GM21515 (cell line): ENCODE measurements at regions not wholly inside any gene's neighbourhood (a gene's known extent, or its start where the extent isn't known, plus 50 kb on each side); places are given as distances from the start of the nearest gene placed in this dataset.

Experiments used
- ATAC-seq: cut with Tn5 transposase; IDR thresholded peaks from one replicate; pipeline ENCODE4 v1.9.1; 2021; ENCODE audit not compliant: unreplicated experiment

DNA sequence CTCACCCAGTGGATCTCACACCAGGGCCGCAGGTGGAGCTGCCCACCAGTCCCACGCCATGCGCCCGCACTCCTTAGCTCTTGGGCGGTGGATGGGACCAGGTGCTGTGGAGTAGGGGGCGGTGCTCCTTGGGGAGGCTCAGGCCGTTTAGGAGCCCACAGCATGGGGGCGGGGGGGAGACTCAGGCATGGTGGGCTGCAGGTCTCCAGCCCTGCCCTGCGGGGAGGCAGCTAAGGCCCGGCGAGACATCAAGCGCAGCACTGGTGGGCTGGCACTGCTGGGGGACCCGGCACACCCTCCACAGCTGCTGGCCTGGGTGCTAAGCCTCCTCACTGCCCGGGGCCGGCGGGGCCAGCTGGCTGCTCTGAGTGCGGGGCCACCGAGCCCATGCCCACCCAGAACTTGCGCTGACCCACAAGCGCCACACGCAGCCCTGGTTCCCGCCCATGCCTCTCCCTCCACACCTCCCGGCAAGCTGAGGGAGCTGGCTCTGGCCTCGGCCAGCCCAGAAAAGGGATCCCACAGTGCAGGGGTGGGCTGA lies 312.9 kb upstream of the GIMD1 start:
- no peak for ATAC-seq

DNA sequence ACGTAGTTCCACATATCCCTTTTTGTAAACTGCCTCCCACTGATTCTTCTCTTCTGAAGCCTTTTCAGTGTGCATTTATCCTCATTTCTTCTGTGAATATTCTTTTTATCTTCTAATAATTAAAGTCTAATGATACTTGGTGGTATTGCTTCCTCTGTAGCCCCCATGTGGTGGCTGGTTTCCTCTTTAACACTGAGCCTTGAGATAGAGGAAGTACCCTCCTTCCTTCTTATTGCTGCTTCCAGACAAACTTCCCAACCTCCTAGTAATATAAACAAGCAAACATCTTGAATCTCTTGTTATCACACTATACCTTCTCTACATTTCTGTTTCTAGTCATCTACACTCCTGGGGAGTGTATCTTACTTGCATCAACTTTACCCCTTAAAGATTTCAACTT lies 310.5 kb upstream of the GIMD1 start:
- ATAC-seq = no peak

DNA sequence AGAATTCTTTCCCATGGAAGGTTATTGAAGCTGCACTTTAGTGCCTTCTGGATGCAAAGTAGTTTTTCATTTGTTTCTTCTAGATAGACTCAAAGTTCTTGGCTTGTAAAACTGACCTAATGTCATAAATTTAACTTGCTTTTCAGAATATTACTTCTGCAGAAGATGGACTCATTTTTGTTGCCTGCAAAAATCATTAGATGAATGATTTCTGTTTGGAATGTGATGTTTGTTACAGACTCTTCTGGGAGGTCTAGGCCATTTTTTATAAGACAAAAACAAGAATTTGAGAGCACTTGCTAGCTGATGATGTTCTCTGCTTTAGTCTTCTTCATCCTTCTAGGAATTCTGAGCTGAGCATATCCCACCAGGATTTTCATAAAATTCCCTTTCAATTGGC lies 308.6 kb upstream of the GIMD1 start:
- no peak for ATAC-seq

DNA sequence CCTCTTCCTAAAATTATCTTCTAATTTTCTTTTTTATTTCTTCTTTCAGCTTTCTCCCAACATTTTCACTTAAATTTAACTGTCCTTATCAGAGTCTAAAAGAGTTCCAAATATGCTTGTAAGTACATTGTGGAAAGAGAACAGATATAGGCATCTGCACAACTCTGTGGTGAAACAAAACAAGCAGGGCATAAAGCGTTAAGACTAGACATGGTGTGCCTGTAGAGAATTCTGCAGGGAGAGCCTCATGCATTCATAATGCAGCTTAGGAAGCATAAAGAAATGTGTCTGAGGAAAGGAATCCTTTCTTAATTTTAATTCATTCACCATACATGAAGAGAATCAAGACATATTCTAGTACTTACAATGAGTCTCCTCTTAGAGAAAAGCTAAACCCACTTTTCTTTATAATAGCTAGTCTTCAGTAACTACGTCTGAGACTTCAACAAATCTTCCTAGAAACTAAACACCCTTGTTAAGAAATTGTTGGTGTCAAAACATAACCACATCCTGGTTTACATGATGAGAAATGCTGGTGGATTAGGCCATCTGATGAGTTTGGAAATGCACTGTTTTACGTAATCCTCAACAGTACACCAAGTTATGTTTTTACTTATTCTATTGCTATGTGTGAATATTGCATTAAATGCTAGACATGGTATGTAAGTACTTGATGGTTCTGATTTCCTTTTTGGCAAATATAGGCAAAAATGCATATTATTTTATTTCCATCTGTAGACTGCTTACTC lies 307.8 kb upstream of the GIMD1 start:
- ATAC-seq = no peak

DNA sequence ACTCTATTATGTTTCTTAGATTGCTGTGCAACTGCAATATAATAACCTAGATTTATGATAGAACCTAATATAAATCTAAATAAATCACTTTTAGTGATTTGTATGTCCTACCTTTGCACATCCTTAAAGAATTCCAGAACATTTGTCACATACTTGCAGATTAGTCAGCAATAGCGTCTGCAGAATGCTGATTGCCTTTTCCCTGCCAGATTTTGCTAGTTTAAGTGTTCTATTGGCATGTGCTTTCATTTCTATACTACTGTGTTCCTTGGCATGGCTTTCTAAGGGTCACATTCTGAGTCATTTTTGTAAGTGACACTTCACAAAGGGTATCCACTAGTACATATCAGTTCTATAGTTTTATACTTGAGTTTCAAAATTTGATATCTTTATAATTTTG lies 303.1 kb upstream of the GIMD1 start:
- no peak for ATAC-seq

DNA sequence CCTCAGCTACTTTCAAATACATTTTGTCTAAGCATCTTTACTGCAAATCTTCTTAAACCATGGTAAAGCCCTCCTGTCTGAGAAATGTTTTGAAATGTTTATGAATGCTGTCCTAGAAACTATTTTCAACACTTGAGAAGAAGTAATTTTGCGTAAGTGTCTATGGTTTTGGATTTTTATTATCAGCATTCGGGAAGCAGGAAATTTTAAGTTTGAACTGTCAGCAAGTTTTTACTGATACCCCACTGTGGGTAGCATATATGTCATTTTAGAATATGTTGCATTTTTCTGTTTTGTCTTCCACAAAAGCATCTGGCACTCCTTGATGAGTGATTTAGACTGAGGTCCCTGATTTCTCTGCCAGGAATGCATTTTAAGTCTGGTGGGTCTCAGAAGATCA lies 302.4 kb upstream of the GIMD1 start:
- ATAC-seq = no peak

DNA sequence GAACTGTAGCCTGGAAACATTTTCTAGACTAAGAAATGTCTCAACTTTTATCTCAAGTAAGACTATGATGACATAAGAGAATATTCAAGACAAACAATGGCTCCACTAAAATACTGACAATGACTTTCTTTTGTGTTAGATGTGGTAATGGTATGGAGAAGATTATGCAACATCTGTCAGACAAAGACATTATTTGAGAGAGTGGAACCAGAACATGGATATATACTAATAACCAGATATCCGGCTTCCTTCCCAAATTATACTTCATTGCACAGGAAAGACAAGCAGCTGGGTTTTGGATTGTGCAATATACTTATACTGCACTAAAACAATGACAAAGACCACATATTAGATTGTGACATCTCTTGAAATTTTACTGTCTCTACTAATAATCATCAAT lies 290.8 kb upstream of the GIMD1 start:
- no peak for ATAC-seq

DNA sequence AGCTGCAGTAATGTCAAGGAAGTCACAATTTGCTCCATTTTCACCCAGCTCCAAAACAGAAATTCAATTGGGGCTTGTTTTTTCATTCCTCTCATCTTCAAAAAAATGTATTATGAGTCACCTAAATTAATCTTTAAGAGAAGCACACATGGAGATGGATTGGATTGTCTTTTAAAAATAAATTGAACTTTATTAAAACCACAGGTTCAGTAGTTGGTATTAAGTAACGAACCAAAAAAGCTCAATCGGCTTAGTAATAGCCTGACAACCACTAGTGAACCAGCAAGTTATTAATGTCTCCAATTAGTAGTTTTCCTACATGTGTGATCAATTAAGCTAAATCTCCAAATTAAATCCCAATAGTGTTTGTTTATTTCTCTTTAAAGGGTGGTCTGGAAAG lies 283.5 kb upstream of the GIMD1 start:
- ATAC-seq = no peak

DNA sequence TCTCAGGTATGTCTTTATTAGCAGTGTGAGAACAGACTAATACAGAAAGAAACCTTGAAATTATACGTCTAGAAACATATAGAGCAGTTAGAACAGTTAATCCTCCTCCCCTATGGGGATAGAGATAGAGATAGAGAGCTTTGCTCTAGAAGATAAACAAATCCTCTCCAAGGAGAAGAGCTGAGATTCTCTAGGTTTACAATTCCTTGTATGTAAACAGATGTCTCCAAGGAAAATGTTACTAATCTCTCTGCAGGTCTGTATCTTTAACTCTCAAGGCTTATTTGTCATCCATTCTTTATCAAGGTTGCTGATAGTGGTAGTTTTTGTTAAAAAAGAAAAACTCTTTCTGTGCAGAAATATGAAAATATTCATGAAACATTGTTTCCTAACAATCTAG lies 282.1 kb upstream of the GIMD1 start:
- ATAC-seq = no peak

DNA sequence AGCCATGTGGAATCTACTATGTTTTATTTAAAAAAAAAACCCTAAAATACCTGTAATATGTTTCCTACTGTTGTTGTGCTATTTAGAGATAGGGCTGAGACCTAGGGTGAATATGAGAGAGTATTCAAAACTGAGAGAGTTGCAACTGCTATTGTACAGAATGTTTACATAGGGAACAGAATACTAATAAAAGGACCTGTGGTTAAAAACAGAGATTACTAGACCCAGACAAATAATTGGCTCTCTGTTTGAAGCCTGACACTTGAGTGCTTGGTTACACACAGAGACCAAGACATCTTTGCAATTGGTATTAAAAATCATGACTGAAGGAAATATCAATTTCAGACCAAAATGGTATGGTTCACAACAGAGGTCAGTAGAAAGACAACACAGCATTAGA lies 278.9 kb upstream of the GIMD1 start:
- no peak for ATAC-seq

DNA sequence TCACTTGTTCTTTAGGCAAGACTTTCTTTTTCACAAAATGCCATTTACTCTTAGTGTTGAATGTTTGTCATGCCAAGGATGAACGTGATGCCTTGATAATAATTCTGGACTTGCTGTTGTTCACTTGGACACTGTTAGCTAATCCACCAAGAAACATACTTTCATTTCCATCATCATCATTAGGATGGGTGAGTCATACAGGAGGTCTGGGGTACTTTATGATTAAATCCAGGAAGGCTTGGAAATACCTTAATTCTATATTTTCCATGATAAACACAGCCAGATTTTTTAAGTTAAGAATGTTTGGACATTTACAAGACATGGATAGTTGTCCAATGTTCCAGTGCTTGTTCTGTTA lies 260.7 kb upstream of the GIMD1 start:
- no peak for ATAC-seq

DNA sequence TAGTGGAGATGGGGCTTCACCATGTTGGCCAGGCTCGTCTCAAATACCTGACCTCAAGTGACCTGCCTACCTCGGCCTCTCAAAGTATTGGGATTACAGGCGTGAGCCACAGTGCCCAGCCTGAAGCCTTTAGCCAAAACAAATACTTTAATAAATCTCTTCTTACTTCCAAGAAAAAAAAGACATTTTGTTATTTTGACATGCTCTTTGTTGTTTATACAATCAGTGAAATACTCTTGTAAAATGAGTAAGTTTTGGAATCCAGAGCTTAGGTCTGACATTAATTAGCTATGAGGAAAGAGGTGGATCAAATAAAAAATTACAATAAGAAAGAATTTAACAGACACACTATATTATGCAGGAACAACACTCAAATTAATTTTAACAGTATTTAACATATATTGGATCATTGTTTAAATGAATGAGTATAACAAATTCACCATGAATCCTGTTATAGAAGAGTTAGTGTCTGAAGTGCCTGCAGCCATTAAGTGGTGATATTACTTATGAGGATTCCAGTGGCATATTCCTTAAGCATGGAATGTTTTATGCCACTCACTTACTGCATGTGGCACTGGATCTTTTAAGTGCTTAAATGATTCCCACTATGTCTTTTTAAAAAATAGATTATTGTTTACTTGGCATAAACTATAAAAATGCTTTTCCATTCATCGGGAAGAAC lies 260.1 kb upstream of the GIMD1 start:
- no peak for ATAC-seq

DNA sequence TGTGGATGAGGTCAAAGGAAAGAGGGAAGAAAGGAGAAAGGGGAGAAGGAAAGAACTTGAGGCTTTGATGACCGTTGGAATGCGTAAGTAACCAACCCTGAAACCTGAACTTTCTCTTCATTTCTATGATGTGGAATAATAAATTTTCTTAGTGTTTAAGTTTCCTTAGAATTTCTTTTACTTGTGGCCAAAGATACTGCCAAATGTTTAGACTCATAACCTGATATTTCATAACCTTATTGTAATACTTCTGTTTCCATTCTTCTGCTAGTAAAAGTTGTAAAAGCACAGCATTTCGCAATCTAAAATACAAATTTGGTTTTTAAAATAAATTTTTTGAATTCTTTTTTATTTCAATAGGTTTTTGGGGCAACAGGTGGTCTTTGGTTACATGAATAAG lies 258.5 kb upstream of the GIMD1 start:
- ATAC-seq = no peak

DNA sequence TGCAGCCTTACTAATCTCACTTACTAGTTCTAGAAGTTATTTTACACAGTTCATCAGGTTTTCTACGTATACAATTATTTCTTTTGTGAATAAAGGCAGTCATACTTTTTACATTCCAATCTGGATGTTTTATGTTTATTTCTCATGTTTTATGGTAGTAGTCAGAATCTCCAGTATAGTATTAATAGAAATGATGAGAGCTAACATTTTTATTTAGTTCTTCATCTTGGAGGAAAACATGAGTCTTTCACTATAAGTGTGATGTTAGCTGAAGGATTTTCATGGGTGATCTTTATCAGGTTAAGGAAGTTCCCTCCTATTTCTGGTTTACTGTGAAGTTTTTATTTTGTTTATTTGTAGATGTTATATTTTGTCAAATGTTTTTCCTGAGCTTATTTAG lies 256.1 kb upstream of the GIMD1 start:
- ATAC-seq = no peak

DNA sequence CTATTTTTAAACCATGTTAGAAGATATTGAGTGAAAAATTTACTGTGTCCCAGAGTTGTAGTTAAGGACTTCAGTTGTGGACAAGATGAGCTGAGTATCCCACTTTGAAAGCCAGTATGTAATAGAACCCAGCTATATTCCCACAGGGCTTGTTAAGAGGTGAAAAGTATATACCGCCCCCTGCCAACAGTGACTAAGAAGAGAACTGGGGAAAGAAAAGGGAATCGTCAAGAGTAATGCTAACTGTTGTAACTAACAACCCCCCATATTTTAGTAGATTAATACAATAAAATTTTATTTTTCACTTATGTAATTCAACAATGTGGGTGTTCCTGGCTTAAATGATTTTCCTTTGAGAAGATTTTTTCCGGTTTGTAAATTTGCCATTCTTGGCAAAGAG lies 250.4 kb upstream of the GIMD1 start:
- ATAC-seq = no peak

DNA sequence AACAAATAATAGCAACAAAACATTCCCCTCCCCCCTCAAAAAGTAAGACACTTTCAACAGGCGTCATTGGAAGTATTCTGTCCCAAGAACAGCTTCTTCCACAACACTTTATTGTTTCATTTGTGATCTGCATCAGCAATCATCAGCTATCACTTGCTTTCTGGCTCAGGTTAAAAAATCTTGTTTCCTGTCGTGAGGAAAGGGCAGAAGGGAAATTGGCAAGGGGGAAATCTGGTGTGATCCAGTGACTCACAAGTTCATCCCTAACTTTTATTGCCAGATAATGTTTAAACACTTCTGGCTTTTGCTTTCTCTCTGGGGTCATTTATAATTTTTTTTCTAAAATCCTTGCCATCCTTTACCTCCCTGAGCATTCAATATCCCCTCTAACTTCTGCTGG lies 247.4 kb upstream of the GIMD1 start:
- ATAC-seq = no peak

DNA sequence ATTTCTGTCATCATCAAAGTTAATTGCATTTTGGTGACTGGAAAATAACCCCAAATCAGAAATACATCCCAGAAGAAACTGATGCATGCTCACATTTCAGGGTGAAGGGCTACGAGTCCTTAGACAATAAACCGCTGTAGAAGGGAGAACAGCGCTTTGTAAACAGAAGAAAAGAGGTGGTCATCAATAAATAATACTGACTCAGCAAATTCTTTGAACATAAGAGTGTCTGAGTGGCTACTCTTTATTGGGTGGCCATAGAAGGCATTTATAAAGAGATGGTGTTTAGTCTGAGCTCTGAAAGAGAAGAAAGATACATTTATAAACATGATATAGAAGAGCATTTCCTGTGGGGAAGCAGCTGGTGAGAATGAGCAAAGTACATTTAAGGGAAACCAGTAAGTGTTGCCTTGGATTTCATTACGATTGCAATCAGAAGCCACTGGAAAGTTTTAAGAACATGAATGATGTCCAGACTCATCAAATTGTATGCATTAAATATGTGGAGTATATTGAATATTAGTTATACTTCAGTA lies 246.9 kb upstream of the GIMD1 start:
- no peak for ATAC-seq

DNA sequence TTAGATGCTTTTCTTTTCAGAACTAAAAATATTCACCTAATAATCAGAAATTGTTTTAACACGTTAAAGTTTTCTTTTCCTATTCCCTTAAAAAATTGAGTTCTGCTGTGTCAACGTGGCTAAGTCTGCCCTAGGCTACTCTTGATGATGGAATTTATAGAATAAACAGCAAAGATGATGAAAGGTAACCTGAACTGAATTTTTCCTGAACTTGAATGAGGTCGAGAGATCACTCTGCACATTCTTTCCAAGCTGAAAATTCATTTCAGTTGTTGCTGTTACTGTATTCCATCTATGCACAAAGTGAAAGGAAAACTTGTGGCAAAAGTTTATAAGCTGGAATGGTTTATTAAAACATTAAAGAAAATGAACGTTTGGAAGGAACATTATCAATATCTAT lies 245.9 kb upstream of the GIMD1 start:
- no peak for ATAC-seq

DNA sequence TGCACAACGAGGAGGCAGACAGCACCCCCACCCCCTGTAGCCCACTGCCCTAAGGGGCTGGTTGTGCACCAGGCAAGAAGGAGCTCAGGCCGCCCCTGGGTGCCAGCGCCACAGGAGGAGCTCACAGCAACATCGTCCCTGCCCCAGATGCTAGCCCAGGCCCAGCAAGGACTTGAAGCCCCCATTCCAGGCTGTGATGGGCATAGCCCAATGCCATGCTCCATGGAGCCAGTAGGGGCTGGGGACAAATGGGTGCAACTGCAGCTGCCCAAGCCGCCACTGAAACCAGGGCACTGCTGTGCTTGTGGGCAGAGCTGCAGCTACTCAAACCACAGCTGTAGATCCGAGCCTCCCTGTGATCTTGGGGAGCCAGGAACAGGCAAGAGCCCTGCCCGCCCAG lies 241.3 kb upstream of the GIMD1 start:
- ATAC-seq = no peak

DNA sequence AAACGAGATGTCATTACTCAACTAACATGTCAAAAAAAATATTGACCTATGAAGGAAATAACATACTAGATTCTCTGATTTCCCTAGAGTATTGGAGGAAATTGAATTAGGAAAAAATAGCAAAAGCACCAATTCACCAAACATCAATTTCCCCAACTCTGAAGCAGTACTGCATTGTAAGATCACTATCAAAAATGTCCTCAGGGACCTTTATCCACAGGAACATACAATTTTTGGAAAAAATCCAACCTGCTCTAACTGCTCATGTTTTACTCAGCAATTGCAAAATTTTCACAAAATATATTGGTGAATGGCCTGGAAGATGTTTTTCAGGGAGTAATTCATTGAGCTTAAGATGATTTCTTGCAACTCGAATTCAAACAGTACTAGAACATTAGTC lies 239.0 kb upstream of the GIMD1 start:
- ATAC-seq = no peak

DNA sequence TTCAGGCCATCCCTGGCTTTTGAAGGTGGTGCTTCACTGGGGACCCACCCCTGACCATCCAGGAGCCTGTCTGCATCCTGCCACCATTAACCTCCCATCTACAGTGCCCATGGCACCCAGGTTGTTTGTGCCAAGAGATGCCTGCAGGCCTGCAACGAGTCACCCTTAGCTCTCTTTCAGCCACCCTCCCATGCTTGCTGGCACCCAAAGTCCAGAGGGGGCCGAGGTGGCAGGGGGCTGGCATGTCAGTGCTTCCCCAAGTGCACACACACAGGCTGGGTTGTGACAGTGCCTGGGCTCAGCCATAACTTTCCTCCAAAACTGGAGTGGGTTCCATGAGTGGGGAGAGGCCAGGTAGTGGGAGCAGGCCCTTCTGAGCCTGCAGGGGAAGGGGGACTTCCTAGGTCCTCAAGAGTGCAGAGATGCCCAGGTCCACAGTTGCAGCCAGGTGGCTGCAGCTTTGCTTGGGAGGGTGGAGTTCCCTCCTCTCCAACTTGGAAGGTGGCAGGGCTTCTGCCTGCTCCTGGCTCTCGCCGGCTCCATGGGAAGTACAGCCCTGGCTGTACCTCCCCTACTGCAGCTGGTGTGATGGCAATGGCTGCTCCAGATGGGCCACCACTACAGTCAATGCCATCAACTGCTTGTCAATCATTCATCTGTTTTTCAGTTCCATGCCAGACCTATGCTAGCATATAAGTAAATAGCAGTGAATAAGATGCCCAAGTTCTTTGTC lies 235.9 kb upstream of the GIMD1 start:
- no peak for ATAC-seq

DNA sequence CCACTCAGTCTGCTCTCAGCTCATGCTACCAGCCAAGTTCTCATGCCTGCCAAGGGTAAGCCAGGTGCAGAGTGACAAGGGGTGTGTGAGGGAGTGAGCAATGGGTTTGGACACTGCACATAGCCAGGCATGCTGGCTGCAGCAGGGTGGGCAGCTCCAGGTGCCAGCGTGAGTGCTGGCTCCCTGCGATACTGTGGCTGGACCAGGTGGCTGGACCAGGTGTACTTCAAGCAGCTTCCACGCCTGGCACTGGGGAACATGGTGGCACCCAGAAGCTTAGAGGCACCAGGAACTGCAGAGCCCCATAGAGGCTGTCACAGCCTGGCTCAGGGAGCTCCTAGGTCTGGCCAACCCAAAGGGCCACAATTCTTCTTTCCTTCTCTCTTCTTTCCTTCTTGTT lies 234.9 kb upstream of the GIMD1 start:
- no peak for ATAC-seq
